Nucleus accumbens (tissue), 56 donors: ENCODE measurements at regions not wholly inside any gene's neighbourhood (a gene's known extent, or its start where the extent isn't known, plus 50 kb on each side); places are given as distances from the start of the nearest gene placed in this dataset.
"Not testable (repeated sequence)": the region's sequence is repeated elsewhere in the genome, so short reads cannot be mapped to it uniquely, and the experiment has no call there.

Experiments
- DNase-seq, 56 donors: peaks; one replicate each; lab custom pipeline; 2025; lab: John Stamatoyannopoulos, UW

DNA sequence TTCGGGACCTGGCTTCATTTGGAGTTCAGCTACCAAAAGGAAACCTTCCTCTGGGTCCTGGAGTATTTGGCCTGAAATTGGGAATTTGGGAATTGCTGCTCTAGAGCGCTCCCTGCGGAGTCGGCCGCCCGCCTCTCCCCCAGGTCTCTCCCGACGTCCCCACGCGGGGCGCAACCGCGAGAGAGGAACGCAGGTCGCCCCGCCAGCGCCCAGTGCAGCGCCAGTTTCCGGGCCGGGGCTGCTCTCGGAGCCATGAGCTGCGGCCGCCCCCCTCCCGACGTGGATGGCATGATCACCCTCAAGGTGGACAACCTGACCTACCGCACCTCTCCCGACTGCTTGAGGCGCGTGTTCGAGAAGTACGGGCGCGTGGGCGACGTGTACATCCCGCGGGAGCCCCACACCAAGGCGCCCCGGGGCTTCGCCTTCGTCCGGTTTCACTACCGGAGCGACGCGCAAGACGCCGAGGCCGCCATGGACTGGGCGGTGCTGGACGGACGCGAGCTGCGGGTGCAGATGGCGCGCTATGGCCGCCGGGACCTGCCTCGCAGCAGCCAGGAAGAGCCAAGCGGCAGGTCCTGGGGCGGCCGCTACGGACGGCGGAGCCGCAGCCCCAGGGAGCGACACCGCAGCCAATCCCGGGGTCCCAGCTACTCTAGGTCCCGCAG, 529.2 kb downstream of the TNS3 start:
- DNase-seq: not testable (repeated sequence)

GRCh38 chr7:47049234-47049774, 532.6 kb downstream of the TNS3 start:
- DNase-seq: no peak

- DNase-seq: no peak
Observed at GRCh38 chr7:47047384-47047783, 534.5 kb downstream of the TNS3 start.

GRCh38 chr7:47046949-47047348, 535.0 kb downstream of the TNS3 start:
- peak in 2 of 56 donors; percentile 4 to 6 for DNase-seq

GRCh38 chr7:47045207-47046051, 536.5 kb downstream of the TNS3 start:
- peak in 1 of 56 donors; percentile 3 for DNase-seq

GRCh38 chr7:47044625-47045024, 537.3 kb downstream of the TNS3 start:
- no peak for DNase-seq

GRCh38 chr7:47043304-47043703, 538.6 kb downstream of the TNS3 start:
- DNase-seq: no peak

DNA sequence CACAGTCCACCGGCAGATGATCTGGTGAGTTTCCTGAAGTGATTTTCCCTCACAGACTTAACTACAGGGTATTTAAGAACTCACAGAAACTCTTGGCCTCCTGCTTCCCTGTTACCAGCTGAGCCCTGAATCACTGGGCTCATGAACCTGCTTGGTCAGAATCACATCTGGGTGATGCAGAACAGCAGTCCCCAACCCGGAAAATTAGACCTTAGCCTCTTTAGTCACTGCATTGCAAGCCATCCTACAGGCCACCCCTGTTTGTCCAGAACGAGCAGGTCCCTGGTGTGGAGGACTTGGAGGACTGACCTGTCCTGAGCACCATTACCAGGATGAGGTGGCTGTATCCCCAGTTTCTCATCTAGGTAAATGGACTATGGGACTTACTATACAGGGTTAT, 539.2 kb downstream of the TNS3 start:
- DNase-seq: no peak

GRCh38 chr7:47040795-47041347, 541.0 kb downstream of the TNS3 start:
- DNase-seq: no peak

DNA sequence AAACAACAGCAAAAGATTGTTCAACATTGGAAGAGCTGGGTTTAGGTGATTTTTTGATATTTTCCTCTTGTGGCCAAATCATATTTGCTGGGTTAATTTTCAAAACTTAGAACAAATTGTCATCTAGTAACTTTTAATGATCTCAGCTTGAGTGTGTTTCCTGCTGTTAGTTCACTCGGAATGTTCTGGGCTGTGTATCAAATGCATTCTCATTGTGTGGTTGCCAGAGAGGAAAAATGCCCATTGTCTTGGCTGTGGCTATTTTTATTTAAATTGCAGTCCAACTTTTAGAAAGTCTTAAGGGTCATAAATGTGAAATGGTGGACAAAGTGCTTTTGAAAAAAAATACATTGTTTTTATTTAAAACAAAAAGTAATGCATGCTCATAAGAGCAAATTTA, 542.0 kb downstream of the TNS3 start:
- DNase-seq: no peak

- DNase-seq: no peak
Observed at GRCh38 chr7:47039089-47039648, 542.7 kb downstream of the TNS3 start.

- no peak for DNase-seq
Observed at GRCh38 chr7:47038621-47039020, 543.3 kb downstream of the TNS3 start.

DNA sequence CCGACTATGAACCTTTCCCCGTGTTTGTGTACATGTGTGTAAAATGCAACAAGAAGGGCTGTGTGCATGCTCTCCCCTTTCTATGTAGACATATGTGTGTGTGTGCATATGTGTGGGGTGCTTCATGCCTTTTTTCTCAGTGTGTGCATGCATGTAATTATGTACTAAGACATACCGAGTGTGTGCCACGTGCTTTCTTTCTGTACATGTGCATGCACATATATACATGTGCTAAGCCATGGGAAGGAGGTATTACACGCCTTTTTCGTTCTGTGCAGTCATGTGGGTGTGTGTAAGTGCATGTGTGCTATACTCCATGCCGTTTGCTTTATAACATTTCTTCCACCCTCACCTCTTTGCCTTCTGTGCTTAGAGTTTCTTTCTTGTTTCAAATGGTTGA, 544.3 kb downstream of the TNS3 start:
- no peak for DNase-seq

GRCh38 chr7:47036909-47037308, 545.0 kb downstream of the TNS3 start:
- no peak for DNase-seq

GRCh38 chr7:47035522-47035921, 546.4 kb downstream of the TNS3 start:
- DNase-seq: no peak

DNA sequence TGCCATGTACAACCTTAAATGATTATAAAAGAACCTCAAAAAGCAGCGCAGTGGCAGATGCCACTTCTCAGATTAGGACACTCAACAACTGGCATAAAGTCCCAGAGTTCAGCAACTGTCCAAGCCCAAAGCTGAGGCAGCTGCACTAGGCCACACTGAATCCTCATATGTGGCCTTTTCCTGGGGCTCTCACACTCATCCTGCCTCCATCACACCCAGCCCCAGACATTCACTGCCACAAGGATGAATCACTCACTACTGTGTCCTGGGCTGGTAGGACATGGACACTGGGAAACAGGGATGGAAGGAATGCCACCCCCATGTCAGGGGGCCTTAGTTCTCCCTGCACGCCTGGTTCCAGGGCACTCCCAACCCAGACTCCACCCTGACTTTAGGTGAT, 547.7 kb downstream of the TNS3 start:
- no peak for DNase-seq

GRCh38 chr7:47032536-47032908, 549.4 kb downstream of the TNS3 start:
- DNase-seq: no peak

- no peak for DNase-seq
Observed at GRCh38 chr7:47031786-47032535, 550.0 kb downstream of the TNS3 start.

DNA sequence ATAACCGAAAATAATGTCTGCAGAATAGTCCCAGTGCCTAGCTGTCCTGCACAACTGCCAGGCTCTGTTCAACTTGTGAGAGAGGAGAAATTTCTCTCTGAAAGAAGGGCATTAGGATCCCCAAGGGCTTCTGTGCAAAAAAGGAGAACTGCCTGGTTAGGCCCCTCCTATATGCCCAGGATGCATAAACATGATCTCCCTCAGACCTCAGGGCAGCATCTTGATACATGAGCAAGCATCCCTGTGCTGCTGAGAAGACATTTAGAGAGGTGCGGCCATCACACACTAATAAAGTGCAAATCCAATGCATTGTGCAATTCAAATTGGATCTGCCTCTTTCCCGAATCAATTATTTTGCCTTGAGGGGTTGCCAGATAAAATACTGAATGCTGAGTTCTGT, 553.6 kb downstream of the TNS3 start:
- DNase-seq: no peak

DNA sequence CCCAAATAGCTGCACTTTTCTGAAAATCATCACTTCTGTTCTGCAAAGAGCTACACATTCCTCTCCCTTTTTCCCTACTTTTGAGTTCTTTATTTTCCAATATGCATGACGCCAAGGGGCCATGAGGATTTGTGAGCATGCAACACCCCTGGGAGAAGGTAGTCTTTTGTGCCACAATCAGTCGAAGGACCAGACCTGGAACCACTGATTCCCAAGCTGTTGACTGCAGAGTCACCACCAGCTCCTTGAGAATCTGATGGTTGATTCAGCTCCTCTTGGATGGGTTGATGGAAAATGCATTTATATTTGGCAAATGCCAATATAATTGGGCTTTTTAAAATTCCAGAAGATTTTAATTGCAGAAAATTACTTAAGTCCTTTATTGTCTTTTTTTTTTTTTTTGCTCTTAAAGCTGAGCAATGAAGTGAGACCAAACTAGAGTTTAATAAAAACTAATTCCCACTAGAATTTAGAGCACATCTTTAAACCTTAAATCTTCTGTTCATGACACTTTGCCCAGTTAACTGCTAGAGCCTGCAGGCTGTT, 554.1 kb downstream of the TNS3 start:
- DNase-seq: no peak
